ENCODE measurements at regions not wholly inside any gene's neighbourhood (a gene's known extent, or its start where the extent isn't known, plus 50 kb on each side); places are given as distances from the start of the nearest gene placed in this dataset.

DNA sequence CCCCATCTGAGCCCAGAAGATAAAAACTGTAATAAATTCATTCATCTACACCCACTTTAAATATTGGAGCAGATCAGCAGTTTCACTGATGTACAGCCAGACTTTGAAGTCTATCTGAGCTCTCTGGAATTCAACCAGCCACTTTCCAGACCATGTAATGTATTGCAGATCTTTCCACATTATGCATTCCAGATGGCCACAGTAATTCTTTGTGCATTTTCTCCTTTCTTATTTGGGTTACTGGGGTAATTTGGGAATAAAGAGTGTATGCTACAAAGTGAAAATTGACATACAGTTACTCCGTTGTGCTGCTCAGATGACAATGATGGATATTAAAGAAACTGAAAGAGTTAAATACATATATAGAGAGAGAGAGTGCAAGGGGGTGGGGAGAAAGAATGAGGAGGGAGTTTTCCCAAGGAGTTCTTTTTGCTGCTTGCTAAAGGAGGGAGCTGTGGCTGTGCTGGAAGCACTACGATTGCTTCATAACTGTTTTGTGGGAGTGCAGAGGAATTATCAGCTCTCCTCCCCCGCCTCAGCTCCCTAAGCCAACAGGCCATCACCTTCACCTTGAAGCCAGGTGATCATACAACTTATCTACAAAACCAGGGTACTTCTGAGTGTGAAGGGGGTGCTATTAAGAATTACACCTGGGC, 152.8 kb downstream of the GAS1 start:
- Histone ChIP-seq H3K4me1 (ENCODE audit: insufficient read depth, low read length) (no peaks in the 10 kb centered on the region), H3K4me3 (replicated peaks in 1 of 3; ENCODE audit: insufficient read depth in 1 of 3, low read depth in 2 of 3, low read length in 3 of 3) (no peak overlapping the region), H3K4me2 (ENCODE audit: low read depth, low read length) (no peak overlapping the region), H3K79me2 (ENCODE audit: insufficient read depth, low read length) (no peaks in the 10 kb centered on the region), H4K20me1 (ENCODE audit: insufficient read depth, low read length) (no peaks in the 10 kb centered on the region), H2AFZ (ENCODE audit: low read length) (no peak overlapping the region), H3K9ac (ENCODE audit: insufficient read depth, low read depth, low read length) (no peak overlapping the region), H3K27me3 (ENCODE audit: control insufficient read depth in 1 of 2, insufficient read depth in 2 of 2, low read length in 2 of 2) (no peaks in the 10 kb centered on the region; a peak in 1 of 5 replicates), H3K27ac (ENCODE audit: extremely low read length, insufficient read depth, low read length) (no peak overlapping the region), H3K36me3 (replicated peaks in 1 of 2; ENCODE audit: control insufficient read depth in 1 of 2, insufficient read depth in 2 of 2, low read length in 2 of 2) (no peaks in the 10 kb centered on the region), H3K9me3 (ENCODE audit: low read length) (no peaks in the 10 kb centered on the region)
- no TSS peak for BruUV-seq (replicated peaks)
- in situ Hi-C loops (cut with HindIII; ENCODE audit: extremely low pct_ligation_motif_present, low pct_unique_long_range_greater_than_20kb) = no loop called here
- 0% methylated on average over 3 of the region's 3 CpGs for WGBS (ENCODE audit: low lambda C conversion rate)
- no peak for DNase-seq (ENCODE audit: low spot score)
- POLR2A ChIA-PET = no interaction called here
- no peak for ATAC-seq
- FAIRE-seq = no peak
- CTCF ChIA-PET (ENCODE audit: low intra/inter-chr PET ratio, low total read pairs) = no interaction called here
- intact Hi-C loops (cut with micrococcal nuclease; ENCODE audit: unreplicated experiment) = no loop called here
- no peak for TF ChIP-seq ZNF552 (CRISPR knock-in tag; IDR thresholded peaks at IDR 0.05; ENCODE audit: borderline replicate concordance)
- TF ChIP-seq, protein P1, sequence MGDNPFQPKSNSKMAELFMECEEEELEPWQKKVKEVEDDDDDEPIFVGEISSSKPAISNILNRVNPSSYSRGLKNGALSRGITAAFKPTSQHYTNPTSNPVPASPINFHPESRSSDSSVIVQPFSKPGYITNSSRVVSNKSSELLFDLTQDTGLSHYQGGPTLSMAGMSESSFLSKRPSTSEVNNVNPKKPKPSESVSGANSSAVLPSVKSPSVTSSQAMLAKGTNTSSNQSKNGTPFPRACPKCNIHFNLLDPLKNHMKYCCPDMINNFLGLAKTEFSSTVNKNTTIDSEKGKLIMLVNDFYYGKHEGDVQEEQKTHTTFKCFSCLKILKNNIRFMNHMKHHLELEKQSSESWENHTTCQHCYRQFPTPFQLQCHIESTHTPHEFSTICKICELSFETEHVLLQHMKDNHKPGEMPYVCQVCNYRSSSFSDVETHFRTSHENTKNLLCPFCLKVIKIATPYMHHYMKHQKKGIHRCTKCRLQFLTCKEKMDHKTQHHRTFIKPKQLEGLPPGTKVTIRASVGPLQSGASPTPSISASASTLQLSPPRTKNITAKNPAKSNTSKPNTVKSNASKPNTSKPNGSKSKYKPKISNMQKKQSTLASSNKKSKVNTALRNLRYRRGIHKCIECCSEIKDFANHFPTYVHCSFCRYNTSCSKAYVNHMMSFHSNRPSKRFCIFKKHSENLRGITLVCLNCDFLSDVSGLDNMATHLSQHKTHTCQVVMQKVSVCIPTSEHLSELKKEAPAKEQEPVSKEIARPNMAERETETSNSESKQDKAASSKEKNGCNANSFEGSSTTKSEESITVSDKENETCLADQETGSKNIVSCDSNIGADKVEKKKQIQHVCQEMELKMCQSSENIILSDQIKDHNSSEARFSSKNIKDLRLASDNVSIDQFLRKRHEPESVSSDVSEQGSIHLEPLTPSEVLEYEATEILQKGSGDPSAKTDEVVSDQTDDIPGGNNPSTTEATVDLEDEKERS (CRISPR knock-in tag; IDR thresholded peaks at IDR 0.05) = no peak
- TF ChIP-seq SP4 (CRISPR knock-in tag; IDR thresholded peaks at IDR 0.05) = no peak
- TF ChIP-seq ZNF530 (CRISPR knock-in tag; IDR thresholded peaks at IDR 0.05; ENCODE audit: low read depth) = no peak
- TF ChIP-seq, protein P2, sequence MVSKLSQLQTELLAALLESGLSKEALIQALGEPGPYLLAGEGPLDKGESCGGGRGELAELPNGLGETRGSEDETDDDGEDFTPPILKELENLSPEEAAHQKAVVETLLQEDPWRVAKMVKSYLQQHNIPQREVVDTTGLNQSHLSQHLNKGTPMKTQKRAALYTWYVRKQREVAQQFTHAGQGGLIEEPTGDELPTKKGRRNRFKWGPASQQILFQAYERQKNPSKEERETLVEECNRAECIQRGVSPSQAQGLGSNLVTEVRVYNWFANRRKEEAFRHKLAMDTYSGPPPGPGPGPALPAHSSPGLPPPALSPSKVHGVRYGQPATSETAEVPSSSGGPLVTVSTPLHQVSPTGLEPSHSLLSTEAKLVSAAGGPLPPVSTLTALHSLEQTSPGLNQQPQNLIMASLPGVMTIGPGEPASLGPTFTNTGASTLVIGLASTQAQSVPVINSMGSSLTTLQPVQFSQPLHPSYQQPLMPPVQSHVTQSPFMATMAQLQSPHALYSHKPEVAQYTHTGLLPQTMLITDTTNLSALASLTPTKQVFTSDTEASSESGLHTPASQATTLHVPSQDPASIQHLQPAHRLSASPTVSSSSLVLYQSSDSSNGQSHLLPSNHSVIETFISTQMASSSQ (IDR thresholded peaks at IDR 0.05; ENCODE audit: low read depth) = no peak
- TF ChIP-seq, protein P2 (CRISPR knock-in tag; IDR thresholded peaks at IDR 0.05; ENCODE audit: borderline replicate concordance) = no peak
- TF ChIP-seq ZNF124 (CRISPR knock-in tag; IDR thresholded peaks at IDR 0.05) = no peak
- no peak for TF ChIP-seq SRSF4 (IDR thresholded peaks at IDR 0.05; ENCODE audit: low read depth, low read length, poor library complexity, severe bottlenecking)
- no peak for TF ChIP-seq NR1H2 (CRISPR knock-in tag; IDR thresholded peaks at IDR 0.05; ENCODE audit: borderline replicate concordance, low read depth)
- TF ChIP-seq, protein P3, sequence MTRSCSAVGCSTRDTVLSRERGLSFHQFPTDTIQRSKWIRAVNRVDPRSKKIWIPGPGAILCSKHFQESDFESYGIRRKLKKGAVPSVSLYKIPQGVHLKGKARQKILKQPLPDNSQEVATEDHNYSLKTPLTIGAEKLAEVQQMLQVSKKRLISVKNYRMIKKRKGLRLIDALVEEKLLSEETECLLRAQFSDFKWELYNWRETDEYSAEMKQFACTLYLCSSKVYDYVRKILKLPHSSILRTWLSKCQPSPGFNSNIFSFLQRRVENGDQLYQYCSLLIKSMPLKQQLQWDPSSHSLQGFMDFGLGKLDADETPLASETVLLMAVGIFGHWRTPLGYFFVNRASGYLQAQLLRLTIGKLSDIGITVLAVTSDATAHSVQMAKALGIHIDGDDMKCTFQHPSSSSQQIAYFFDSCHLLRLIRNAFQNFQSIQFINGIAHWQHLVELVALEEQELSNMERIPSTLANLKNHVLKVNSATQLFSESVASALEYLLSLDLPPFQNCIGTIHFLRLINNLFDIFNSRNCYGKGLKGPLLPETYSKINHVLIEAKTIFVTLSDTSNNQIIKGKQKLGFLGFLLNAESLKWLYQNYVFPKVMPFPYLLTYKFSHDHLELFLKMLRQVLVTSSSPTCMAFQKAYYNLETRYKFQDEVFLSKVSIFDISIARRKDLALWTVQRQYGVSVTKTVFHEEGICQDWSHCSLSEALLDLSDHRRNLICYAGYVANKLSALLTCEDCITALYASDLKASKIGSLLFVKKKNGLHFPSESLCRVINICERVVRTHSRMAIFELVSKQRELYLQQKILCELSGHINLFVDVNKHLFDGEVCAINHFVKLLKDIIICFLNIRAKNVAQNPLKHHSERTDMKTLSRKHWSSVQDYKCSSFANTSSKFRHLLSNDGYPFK (CRISPR knock-in tag; IDR thresholded peaks at IDR 0.05; ENCODE audit: borderline replicate concordance) = no peak
- TF ChIP-seq, protein P4, sequence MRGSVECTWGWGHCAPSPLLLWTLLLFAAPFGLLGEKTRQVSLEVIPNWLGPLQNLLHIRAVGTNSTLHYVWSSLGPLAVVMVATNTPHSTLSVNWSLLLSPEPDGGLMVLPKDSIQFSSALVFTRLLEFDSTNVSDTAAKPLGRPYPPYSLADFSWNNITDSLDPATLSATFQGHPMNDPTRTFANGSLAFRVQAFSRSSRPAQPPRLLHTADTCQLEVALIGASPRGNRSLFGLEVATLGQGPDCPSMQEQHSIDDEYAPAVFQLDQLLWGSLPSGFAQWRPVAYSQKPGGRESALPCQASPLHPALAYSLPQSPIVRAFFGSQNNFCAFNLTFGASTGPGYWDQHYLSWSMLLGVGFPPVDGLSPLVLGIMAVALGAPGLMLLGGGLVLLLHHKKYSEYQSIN (CRISPR knock-in tag; IDR thresholded peaks at IDR 0.05; ENCODE audit: borderline replicate concordance) = no peak

Data from HepG2 (cell line).